T-helper 17 cell (primary cell): ENCODE measurements at regions not wholly inside any gene's neighbourhood (a gene's known extent, or its start where the extent isn't known, plus 50 kb on each side); places are given as distances from the start of the nearest gene placed in this dataset.

Source experiments
- ATAC-seq: fragments of 150-1000 bp; cut with Tn5 transposase; 2 replicates; pipeline ENCODE4 v1.10.0; 2021; ENCODE audit warnings: mild to moderate bottlenecking, moderate library complexity
- DNase-seq, 3 donors: peaks; one replicate each; pipeline versions ENCODE4 v3.0.0 to v3.0.0-alpha.2; 2020 to 2021
- H3K9me3 ChIP-seq: one replicate; pipeline ENCODE4 v1.7.0; 2013; ENCODE audit warnings: low read length, mild to moderate bottlenecking; ENCODE audit not compliant: control insufficient read depth, poor library complexity, severe bottlenecking
- H3K27ac Mint-ChIP-seq: one replicate; pipeline ENCODE4 v1.8.0; 2022; ENCODE audit warnings: mild to moderate bottlenecking, moderate library complexity, mixed read lengths
- H3K27me3 Mint-ChIP-seq: one replicate; pipeline ENCODE4 v1.8.0; 2022; ENCODE audit warnings: mixed read lengths
- H3K36me3 Mint-ChIP-seq: one replicate; pipeline ENCODE4 v1.8.0; 2022; ENCODE audit warnings: low read depth, mixed read lengths
- H3K4me1 Mint-ChIP-seq: one replicate; pipeline ENCODE4 v1.8.0; 2022; ENCODE audit warnings: mild to moderate bottlenecking, mixed read lengths
- H3K4me3 Mint-ChIP-seq: one replicate; pipeline ENCODE4 v1.8.0; 2022; ENCODE audit warnings: mild to moderate bottlenecking, moderate library complexity, mixed read lengths

DNA sequence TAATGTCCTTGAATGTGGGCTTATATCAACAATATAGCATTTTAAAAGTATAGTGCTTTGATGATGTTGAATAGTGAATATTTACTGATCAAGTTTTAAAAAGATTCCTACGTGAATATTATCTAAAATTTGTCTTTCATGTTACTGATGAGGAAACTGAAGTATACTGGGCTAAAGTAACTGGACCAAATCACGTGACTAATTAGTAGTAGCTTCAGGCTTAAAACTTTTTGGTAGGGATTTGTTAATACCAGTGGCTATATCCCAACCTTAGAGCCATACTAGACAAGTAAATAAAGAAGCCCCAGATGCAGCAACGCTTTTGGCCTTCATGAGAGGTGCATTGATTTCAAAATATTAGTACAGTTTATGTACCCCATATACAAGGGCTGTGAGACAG, 152.1 kb upstream of the EDIL3 start:
- Mint-ChIP-seq H3K36me3 (no peaks in the 10 kb centered on the region), H3K27me3 (no peaks in the 10 kb centered on the region), H3K4me1 (no peaks in the 10 kb centered on the region), H3K27ac (no peak overlapping the region), H3K4me3 (no peak overlapping the region)
- no peaks in the 10 kb centered on the region for H3K9me3 ChIP-seq
- DNase-seq (no peak), ATAC-seq (no peak)

- H3K4me3 Mint-ChIP-seq = no peak overlapping the region
- no peaks in the 10 kb centered on the region for H3K4me1 Mint-ChIP-seq
- no peaks in the 10 kb centered on the region for H3K9me3 ChIP-seq
- H3K36me3 Mint-ChIP-seq = no peaks in the 10 kb centered on the region
- H3K27me3 Mint-ChIP-seq = no peaks in the 10 kb centered on the region
- DNase-seq (no peak), ATAC-seq (no peak)
- H3K27ac Mint-ChIP-seq = no peak overlapping the region
Measured at GRCh38 chr5:84535281-84535680, 150.6 kb upstream of the EDIL3 start.

- ATAC-seq (no peak), DNase-seq (no peak)
- no peaks in the 10 kb centered on the region for H3K27me3 Mint-ChIP-seq
- no peaks in the 10 kb centered on the region for H3K36me3 Mint-ChIP-seq
- no peak overlapping the region for H3K27ac Mint-ChIP-seq
- no peaks in the 10 kb centered on the region for H3K4me1 Mint-ChIP-seq
- H3K4me3 Mint-ChIP-seq = no peak overlapping the region
- H3K9me3 ChIP-seq = no peaks in the 10 kb centered on the region
Measured at GRCh38 chr5:84524491-84524890, 139.8 kb upstream of the EDIL3 start.

GRCh38 chr5:84518862-84519261, 134.2 kb upstream of the EDIL3 start:
- no peak for ATAC-seq
- Mint-ChIP-seq H3K4me3 (no peak overlapping the region), H3K27ac (no peak overlapping the region), H3K4me1 (no peaks in the 10 kb centered on the region), H3K27me3 (no peaks in the 10 kb centered on the region), H3K36me3 (no peaks in the 10 kb centered on the region)
- DNase-seq = no peak
- no peaks in the 10 kb centered on the region for H3K9me3 ChIP-seq

DNA sequence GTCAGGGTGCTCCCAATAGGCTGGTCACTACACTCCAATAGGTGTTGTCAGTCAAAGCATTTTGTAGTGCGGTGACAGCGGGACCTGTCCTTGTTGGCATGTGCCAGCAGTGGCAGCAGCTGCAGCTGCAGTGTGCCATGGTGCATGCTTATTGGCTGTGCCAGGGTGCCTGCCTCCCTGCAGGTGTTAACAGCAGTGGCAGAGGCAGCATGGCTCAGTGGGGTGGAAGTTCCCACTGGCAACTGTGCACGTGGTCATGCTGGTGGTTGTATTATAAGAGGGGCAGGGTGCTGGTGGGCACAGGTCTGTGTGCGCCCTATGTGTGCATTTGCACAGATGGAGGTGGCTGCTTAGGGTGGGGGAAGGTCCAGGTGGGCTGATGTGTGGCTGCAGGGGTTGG, 133.7 kb upstream of the EDIL3 start:
- ATAC-seq = no peak
- Mint-ChIP-seq H3K27me3 (no peaks in the 10 kb centered on the region), H3K36me3 (no peaks in the 10 kb centered on the region), H3K27ac (no peak overlapping the region), H3K4me3 (no peak overlapping the region), H3K4me1 (no peaks in the 10 kb centered on the region)
- DNase-seq = no peak
- no peaks in the 10 kb centered on the region for H3K9me3 ChIP-seq

DNA sequence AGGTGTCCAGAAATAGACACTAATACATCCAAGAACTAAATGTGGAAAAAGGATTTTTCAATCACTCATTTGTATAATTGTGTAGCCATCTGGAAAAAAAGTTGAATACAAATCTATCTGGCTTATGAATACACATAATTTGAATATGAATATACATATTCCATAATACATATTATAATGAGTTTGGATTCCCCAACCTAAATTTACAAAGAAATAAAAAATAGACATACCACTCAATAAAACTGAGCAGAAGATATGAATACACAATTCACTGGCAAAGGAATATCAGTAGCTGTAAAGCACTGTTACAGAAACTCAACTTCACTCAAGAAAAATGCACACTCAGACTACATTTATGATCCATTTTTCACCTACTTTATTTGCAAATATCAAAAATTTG, 121.9 kb upstream of the EDIL3 start:
- no peak overlapping the region for H3K4me3 Mint-ChIP-seq
- no peak for ATAC-seq
- no peaks in the 10 kb centered on the region for H3K4me1 Mint-ChIP-seq
- no peaks in the 10 kb centered on the region for H3K9me3 ChIP-seq
- H3K27ac Mint-ChIP-seq = no peak overlapping the region
- peaks cover 2% of the 10 kb centered on the region for H3K36me3 Mint-ChIP-seq
- H3K27me3 Mint-ChIP-seq = no peaks in the 10 kb centered on the region
- DNase-seq = no peak

DNA sequence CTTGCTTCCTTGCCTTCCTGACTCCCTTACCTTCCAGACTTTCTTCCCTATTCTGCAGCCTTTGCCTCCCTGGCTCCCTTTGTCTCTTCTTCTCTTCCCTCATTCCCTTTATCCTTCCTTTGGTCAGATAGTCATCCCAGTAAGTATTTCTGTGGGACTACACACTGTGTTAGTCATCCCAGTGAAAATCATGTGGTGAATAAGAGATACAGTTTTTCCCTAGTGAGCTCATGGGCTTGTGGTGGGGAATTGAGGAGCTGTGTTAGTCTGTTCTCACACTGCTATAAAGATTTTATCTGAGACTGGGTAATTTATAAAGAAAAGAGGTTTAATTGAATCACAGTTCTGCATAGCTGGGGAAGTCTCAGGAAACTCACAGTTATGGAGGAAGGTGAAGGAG, 109.8 kb upstream of the EDIL3 start:
- H3K36me3 Mint-ChIP-seq = no peaks in the 10 kb centered on the region
- no peaks in the 10 kb centered on the region for H3K27me3 Mint-ChIP-seq
- H3K4me3 Mint-ChIP-seq = no peak overlapping the region
- no peak overlapping the region for H3K27ac Mint-ChIP-seq
- H3K4me1 Mint-ChIP-seq = no peaks in the 10 kb centered on the region
- no peak for DNase-seq
- ATAC-seq = no peak
- H3K9me3 ChIP-seq = no peaks in the 10 kb centered on the region

GRCh38 chr5:84487963-84488362, 103.3 kb upstream of the EDIL3 start:
- Mint-ChIP-seq H3K27ac (no peak overlapping the region), H3K4me3 (no peak overlapping the region), H3K36me3 (no peaks in the 10 kb centered on the region), H3K4me1 (no peaks in the 10 kb centered on the region), H3K27me3 (no peaks in the 10 kb centered on the region)
- no peaks in the 10 kb centered on the region for H3K9me3 ChIP-seq
- ATAC-seq = no peak
- no peak for DNase-seq

DNA sequence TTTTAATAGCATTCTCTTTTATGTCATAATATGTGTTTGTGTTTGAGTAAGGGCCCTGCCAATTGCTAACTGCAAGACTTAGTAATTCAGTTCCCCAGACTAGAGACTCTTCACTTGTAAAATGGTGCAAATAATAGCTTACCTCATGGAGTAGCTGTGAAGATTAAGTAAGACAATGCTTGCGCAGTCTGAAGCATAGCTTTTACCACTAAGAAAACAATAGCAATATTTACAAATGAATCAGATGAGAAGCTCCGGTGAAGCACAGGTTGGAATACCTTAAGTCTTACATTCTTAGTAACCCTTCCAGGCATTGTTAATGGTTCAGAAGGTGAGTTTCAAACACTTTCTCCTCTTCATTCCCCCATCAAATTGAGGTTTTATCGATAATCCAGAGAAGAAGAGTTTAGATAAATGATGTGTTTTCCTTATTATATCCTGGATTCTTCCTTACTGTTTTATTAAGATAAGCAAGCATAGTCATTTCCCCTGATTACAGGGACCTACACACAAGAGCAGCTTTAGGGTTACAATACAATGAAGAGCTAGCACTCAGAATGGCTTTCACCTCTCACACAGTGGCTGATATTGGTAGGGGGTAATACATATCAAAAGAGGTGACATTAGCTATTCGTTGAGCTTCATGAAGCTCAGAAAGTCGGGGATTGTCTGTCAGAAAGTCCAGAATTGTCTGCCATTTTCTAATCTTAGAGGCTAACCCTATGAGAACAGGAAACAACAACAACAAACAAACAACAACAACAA, 96.4 kb upstream of the EDIL3 start:
- H3K27ac Mint-ChIP-seq = no peak overlapping the region
- no peaks in the 10 kb centered on the region for H3K27me3 Mint-ChIP-seq
- no peaks in the 10 kb centered on the region for H3K36me3 Mint-ChIP-seq
- H3K9me3 ChIP-seq = no peaks in the 10 kb centered on the region
- H3K4me1 Mint-ChIP-seq = no peaks in the 10 kb centered on the region
- ATAC-seq = no peak
- H3K4me3 Mint-ChIP-seq = no peak overlapping the region
- DNase-seq = no peak

DNA sequence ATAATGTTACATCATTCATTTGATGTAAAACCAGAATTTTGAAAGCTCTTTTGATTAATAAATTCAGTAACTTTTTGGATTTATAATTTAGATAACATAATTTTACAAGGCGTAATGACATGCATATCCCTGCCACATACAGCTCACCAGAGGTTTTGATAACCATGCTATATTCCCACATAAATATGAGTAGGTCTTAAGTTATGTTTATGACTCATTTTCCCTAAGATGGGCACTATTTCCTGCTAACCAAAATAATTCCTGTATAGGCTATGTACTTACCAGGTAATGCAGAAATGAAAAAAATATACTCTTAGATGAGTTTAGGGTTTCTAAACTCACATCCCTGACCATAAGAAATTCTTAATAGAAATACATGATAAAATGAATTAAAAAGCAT, 93.9 kb upstream of the EDIL3 start:
- DNase-seq = no peak
- Mint-ChIP-seq H3K27me3 (no peaks in the 10 kb centered on the region), H3K4me1 (no peaks in the 10 kb centered on the region), H3K36me3 (no peaks in the 10 kb centered on the region), H3K27ac (no peak overlapping the region), H3K4me3 (no peak overlapping the region)
- ATAC-seq = no peak
- H3K9me3 ChIP-seq = no peaks in the 10 kb centered on the region

DNA sequence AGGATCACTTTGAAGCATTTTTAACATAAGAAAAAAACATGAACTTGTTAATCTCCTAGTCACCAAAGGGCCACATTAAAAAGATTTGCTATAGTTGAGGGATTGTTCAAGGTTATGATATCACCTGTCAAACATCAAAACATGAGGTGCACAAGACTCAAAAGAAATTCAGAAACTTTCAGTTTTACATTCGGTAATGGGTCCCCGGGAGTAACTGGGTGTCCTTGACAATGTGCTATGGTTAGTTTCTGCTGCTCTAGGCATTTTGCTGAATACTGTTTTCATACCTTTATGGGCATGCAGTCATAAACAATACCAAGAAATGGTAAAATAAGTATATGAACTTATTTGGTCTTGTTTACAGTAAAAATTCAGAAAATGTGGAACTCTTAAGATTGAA, 92.8 kb upstream of the EDIL3 start:
- H3K9me3 ChIP-seq = no peaks in the 10 kb centered on the region
- DNase-seq = no peak
- Mint-ChIP-seq H3K4me1 (no peaks in the 10 kb centered on the region), H3K27me3 (no peaks in the 10 kb centered on the region), H3K27ac (no peak overlapping the region), H3K4me3 (no peak overlapping the region), H3K36me3 (no peaks in the 10 kb centered on the region)
- ATAC-seq = no peak

GRCh38 chr5:84474126-84474525, 89.4 kb upstream of the EDIL3 start:
- no peak overlapping the region for H3K27ac Mint-ChIP-seq
- H3K36me3 Mint-ChIP-seq = no peaks in the 10 kb centered on the region
- H3K4me3 Mint-ChIP-seq = no peak overlapping the region
- no peaks in the 10 kb centered on the region for H3K27me3 Mint-ChIP-seq
- no peak for ATAC-seq
- H3K4me1 Mint-ChIP-seq = no peaks in the 10 kb centered on the region
- DNase-seq = no peak
- no peaks in the 10 kb centered on the region for H3K9me3 ChIP-seq

DNA sequence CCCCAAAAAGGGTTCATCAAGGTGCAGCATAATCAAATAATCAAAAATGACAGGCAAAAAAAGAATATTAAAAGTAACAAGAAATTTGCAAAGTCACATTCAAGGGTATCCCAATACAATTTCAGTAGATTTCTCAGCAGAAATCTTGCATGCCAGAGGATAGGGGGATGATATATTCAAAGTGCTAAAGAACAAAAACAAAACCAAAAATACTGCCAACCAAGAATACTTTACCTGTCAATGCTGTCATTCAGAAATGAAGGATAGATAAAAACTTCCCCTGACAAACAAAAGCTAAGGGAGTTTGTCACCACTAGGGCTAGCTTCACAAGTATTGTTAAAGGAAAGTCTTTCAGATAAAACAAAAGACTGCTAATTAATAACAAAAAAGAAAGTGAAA, 68.7 kb upstream of the EDIL3 start:
- Mint-ChIP-seq H3K4me3 (no peak overlapping the region), H3K27me3 (no peaks in the 10 kb centered on the region), H3K27ac (no peak overlapping the region), H3K36me3 (no peaks in the 10 kb centered on the region), H3K4me1 (no peaks in the 10 kb centered on the region)
- no peak for ATAC-seq
- no peaks in the 10 kb centered on the region for H3K9me3 ChIP-seq
- DNase-seq = no peak

GRCh38 chr5:84450617-84451414, 66.1 kb upstream of the EDIL3 start:
- no peaks in the 10 kb centered on the region for H3K27me3 Mint-ChIP-seq
- H3K9me3 ChIP-seq = no peaks in the 10 kb centered on the region
- no peak for DNase-seq
- no peaks in the 10 kb centered on the region for H3K36me3 Mint-ChIP-seq
- no peaks in the 10 kb centered on the region for H3K4me1 Mint-ChIP-seq
- no peak overlapping the region for H3K27ac Mint-ChIP-seq
- ATAC-seq = no peak
- no peak overlapping the region for H3K4me3 Mint-ChIP-seq
